Astrocyte of the spinal cord (primary cell): ENCODE measurements at regions not wholly inside any gene's neighbourhood (a gene's known extent, or its start where the extent isn't known, plus 50 kb on each side); places are given as distances from the start of the nearest gene placed in this dataset.

Source experiments
- DNase-seq: peaks from one replicate; pipeline ENCODE4 v3.0.0; 2011; ENCODE audit warnings: low read depth, low spot score
- H3K4me3 ChIP-seq: 2 replicates; pipeline ENCODE4 v1.5.1; 2011; ENCODE audit warnings: low read depth, mild to moderate bottlenecking, low read length, moderate library complexity
- CTCF ChIP-seq: IDR thresholded peaks from 2 replicates; pipeline ENCODE4 v1.5.1; 2012; ENCODE audit warnings: low read depth, mild to moderate bottlenecking, low read length, inconsistent platforms
- in situ Hi-C: cut with HindIII; loops from 2 replicates; pipeline ENCODE4 v1.10.0; 2017; ENCODE audit warnings: low sequenced_read_pairs

- no peak overlapping the region for H3K4me3 ChIP-seq
- in situ Hi-C loops: no loop called here
- no peak for TF ChIP-seq CTCF
- DNase-seq: no peak
Observed at GRCh38 chr1:99185196-99185595, 79.1 kb upstream of the PLPPR4 start.

- TF ChIP-seq CTCF: no peak
- DNase-seq: no peak
- in situ Hi-C loops: no loop called here
- no peak overlapping the region for H3K4me3 ChIP-seq
Observed at GRCh38 chr1:99193431-99193830, 70.9 kb upstream of the PLPPR4 start.

GRCh38 chr1:99198393-99198792 is 65.9 kb upstream of the PLPPR4 start:
- H3K4me3 ChIP-seq: no peak overlapping the region
- no peak for TF ChIP-seq CTCF
- no peak for DNase-seq
- in situ Hi-C loops: no loop called here

- in situ Hi-C loops: no loop called here
- DNase-seq: no peak
- no peak for TF ChIP-seq CTCF
- no peak overlapping the region for H3K4me3 ChIP-seq
Observed at GRCh38 chr1:99207216-99207615, 57.1 kb upstream of the PLPPR4 start.
